GM12891 (cell line): ENCODE measurements at regions not wholly inside any gene's neighbourhood (a gene's known extent, or its start where the extent isn't known, plus 50 kb on each side); places are given as distances from the start of the nearest gene placed in this dataset.

Experiments
- PAX5 ChIP-seq: IDR thresholded peaks from 2 replicates; pipeline ENCODE4 v1.6.1; 2011; ENCODE audit warnings: low read length, moderate library complexity, mild to moderate bottlenecking; ENCODE audit not compliant: insufficient read depth, severe bottlenecking
- POLR2A ChIP-seq: IDR thresholded peaks from 2 replicates; pipeline ENCODE4 v1.6.1; 2011; ENCODE audit warnings: low read depth, low read length, control low read depth
- POLR2AphosphoS5 ChIP-seq: IDR thresholded peaks from 2 replicates; pipeline ENCODE4 v1.6.1; 2011; ENCODE audit warnings: low read depth, low read length, control low read depth
- POU2F2 ChIP-seq: IDR thresholded peaks from 2 replicates; pipeline ENCODE4 v1.6.1; 2011; ENCODE audit warnings: low read depth, mild to moderate bottlenecking, control low read depth, low read length, moderate library complexity
- SPI1 ChIP-seq: IDR thresholded peaks from 2 replicates; pipeline ENCODE4 v1.6.1; 2011; ENCODE audit warnings: low read depth, low read length, control low read depth
- TAF1 ChIP-seq: IDR thresholded peaks from 2 replicates; pipeline ENCODE4 v1.6.1; 2011; ENCODE audit warnings: low read depth, low read length, control low read depth

- no peak for TF ChIP-seq TAF1
- TF ChIP-seq POLR2A, result no peak
- TF ChIP-seq SPI1, result no peak
- TF ChIP-seq POLR2AphosphoS5, result no peak
- no peak for TF ChIP-seq POU2F2
- no peak for TF ChIP-seq PAX5
Observed at GRCh38 chr15:93278006-93278405, 189.0 kb upstream of the RGMA start.
